ENCODE measurements at regions not wholly inside any gene's neighbourhood (a gene's known extent, or its start where the extent isn't known, plus 50 kb on each side); places are given as distances from the start of the nearest gene placed in this dataset.

DNA sequence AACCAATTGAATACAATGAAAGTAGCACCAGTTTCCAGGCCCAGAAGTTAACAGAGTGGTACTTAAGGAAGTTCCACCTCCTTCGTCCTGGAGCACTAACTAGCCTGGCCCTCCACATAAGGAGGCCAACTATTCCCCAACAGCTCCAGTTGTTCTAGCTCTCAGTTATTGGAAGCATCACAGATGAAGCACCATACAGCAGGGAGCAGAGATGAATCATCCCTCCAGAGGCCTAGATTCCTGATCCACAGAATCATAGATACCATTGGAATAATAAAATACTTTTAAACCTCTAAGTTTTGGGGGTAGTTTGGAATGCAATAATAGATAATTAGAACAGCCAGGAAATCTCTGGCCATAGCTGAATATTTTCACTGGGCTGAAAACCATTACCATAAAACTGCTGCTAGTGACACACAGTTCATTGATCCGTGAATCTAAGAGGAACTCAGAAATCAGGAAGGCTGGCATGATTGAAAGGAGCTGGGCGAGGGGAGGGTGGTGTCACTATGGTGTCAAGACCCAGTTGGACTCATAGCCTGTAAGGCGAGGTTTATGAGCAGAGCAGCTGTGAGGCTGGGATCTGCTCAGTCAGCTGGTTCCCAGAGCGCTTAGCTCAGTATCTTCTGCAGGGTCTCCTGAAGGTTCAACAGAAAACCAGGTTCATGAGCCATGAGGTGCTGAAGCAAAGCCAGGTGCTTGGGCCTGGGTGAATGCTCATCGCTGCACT, 371.4 kb upstream of the TMTC1 start:
- DNase-seq: no peak
- Histone ChIP-seq H3K9me3 (replicated peaks in 1 of 2; ENCODE audit: control insufficient read depth in 1 of 2, insufficient read depth in 1 of 2, low read length in 2 of 2) (peaks cover 10 to 21% of the 10 kb centered on the region in 2 donors), H4K20me1 (ENCODE audit: insufficient read depth, low read length) (no peaks in the 10 kb centered on the region), H3K79me2 (ENCODE audit: insufficient read depth, low read length) (no peaks in the 10 kb centered on the region), H3K4me2 (replicated peaks; ENCODE audit: extremely low read depth, low read length, poor library complexity, severe bottlenecking) (no peak overlapping the region), H2AFZ (ENCODE audit: insufficient read depth, low read depth, low read length, poor library complexity, severe bottlenecking) (no peak overlapping the region), H3K27ac (ENCODE audit: low read depth in 1 of 2, low read length in 2 of 2) (no peak overlapping the region), H3K27me3 (ENCODE audit: control insufficient read depth in 2 of 2, insufficient read depth in 2 of 2, low read length in 2 of 2) (no peaks in the 10 kb centered on the region), H3K9ac (ENCODE audit: insufficient read depth, low read length, poor library complexity, severe bottlenecking) (no peak overlapping the region), H3K36me3 (replicated peaks in 1 of 2; ENCODE audit: control insufficient read depth in 1 of 2, insufficient read depth in 2 of 2, low read length in 2 of 2) (no peaks in the 10 kb centered on the region), H3K4me1 (ENCODE audit: control insufficient read depth in 1 of 2, insufficient read depth in 2 of 2, low read length in 2 of 2) (no peaks in the 10 kb centered on the region), H3K4me3 (replicated peaks in 1 of 3; ENCODE audit: low read depth in 2 of 3, low read length in 3 of 3) (no peak overlapping the region)
- H3K36me3 Mint-ChIP-seq: no peaks in the 10 kb centered on the region
- TF ChIP-seq CTCF (IDR thresholded peaks at IDR 0.05): no peak
- WGBS (ENCODE audit: insufficient coverage): 88% methylated on average over 5 of the region's 6 CpGs
- no peak overlapping the region for H3K4me3 Mint-ChIP-seq
- intact Hi-C loops (cut with micrococcal nuclease): no loop called here
- peaks cover 2 to 20% (median 8%) of the 10 kb centered on the region in 7 donors for H3K9me3 Mint-ChIP-seq
- no peaks in the 10 kb centered on the region for H3K4me1 Mint-ChIP-seq
- H3K27me3 Mint-ChIP-seq (ENCODE audit: low read depth in 3 of 3): no peaks in the 10 kb centered on the region
- no peak overlapping the region for H3K27ac Mint-ChIP-seq

DNA sequence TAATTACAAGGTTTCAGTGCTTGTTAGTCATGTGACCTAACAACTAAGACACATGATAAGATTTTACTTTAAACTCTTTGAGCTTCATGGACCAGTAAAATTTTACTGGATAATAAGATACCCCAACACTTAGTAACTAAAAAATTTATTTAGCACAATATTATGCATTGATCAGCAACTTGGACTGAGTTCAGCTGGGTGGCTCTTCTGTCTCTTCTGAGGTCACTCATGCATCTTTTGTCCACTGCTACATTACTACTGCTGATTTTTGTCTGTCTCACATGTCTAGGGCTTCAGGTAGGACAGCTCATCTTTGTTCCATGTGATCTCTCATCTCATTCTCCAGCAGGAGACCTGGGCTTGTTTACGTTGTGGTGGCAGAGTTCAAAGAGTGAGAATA, 370.2 kb upstream of the TMTC1 start:
- no peak overlapping the region for H3K9ac ChIP-seq (ENCODE audit: insufficient read depth, low read length, poor library complexity, severe bottlenecking)
- no peaks in the 10 kb centered on the region for H3K36me3 Mint-ChIP-seq

More for the DNA sequence above, 370.2 kb upstream of the TMTC1 start:
- Mint-ChIP-seq H3K4me3 (no peak overlapping the region), H3K9me3 (peaks cover 2 to 25% (median 11%) of the 10 kb centered on the region in 7 donors), H3K4me1 (no peaks in the 10 kb centered on the region), H3K27me3 (ENCODE audit: low read depth in 3 of 3) (no peaks in the 10 kb centered on the region), H3K27ac (no peak overlapping the region)
- H3K9me3 ChIP-seq (replicated peaks in 1 of 2; ENCODE audit: control insufficient read depth in 1 of 2, insufficient read depth in 1 of 2, low read length in 2 of 2): peaks cover 13 to 21% of the 10 kb centered on the region in 2 donors
- H3K36me3 ChIP-seq (replicated peaks in 1 of 2; ENCODE audit: control insufficient read depth in 1 of 2, insufficient read depth in 2 of 2, low read length in 2 of 2): no peaks in the 10 kb centered on the region
- TF ChIP-seq CTCF (IDR thresholded peaks at IDR 0.05): no peak
- no peak overlapping the region for H3K4me3 ChIP-seq (replicated peaks in 1 of 3; ENCODE audit: low read depth in 2 of 3, low read length in 3 of 3)
- intact Hi-C loops (cut with micrococcal nuclease): no loop called here
- no peak overlapping the region for H2AFZ ChIP-seq (ENCODE audit: insufficient read depth, low read depth, low read length, poor library complexity, severe bottlenecking)
- WGBS (ENCODE audit: insufficient coverage): no CpG with 5 or more reads among the region's 1 CpG
- no peaks in the 10 kb centered on the region for H3K27me3 ChIP-seq (ENCODE audit: control insufficient read depth in 2 of 2, insufficient read depth in 2 of 2, low read length in 2 of 2)
- H3K4me1 ChIP-seq (ENCODE audit: control insufficient read depth in 1 of 2, insufficient read depth in 2 of 2, low read length in 2 of 2): no peaks in the 10 kb centered on the region
- no peaks in the 10 kb centered on the region for H4K20me1 ChIP-seq (ENCODE audit: insufficient read depth, low read length)
- no peak for DNase-seq
- H3K4me2 ChIP-seq (replicated peaks; ENCODE audit: extremely low read depth, low read length, poor library complexity, severe bottlenecking): no peak overlapping the region
- no peak overlapping the region for H3K27ac ChIP-seq (ENCODE audit: low read depth in 1 of 2, low read length in 2 of 2)
- H3K79me2 ChIP-seq (ENCODE audit: insufficient read depth, low read length): no peaks in the 10 kb centered on the region
